ENCODE measurements at regions not wholly inside any gene's neighbourhood (a gene's known extent, or its start where the extent isn't known, plus 50 kb on each side); places are given as distances from the start of the nearest gene placed in this dataset.

DNA sequence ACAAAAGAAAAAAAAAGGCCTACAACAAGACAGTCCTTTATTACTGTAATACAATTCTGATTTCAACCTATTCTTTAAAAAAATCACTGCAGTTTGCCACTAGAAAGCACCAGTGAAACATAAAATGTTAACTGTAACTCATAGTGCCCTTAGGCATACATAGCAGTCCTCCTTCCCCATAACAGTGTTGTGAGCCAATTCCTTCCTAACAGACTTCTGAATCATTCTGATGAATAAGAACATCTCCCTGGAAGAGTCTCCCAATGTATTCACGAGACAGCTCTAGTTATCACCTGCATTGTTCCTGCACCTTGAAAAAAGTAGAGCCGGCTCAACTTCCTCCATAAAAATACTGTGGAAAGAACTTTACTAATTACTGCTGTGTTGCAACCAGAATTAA, 213.6 kb upstream of the FSCB start:
- DNase-seq (no peak), ATAC-seq (ENCODE audit: insufficient read depth, low FRiP score) (no peak)
- peaks cover 0 to 16% (median 8%) of the 10 kb centered on the region in 4 donors for H3K9me3 ChIP-seq (ENCODE audit: control insufficient read depth in 4 of 4, insufficient read depth in 3 of 4, low read length in 3 of 4)
- no peak overlapping the region for H3K27ac ChIP-seq (ENCODE audit: low read depth in 1 of 2, low read length in 1 of 2)
- 85 to 87% methylated on average over 2 of the region's 2 CpGs for WGBS, 2 donors
- H3K9ac ChIP-seq (ENCODE audit: insufficient read depth in 1 of 2, low read length in 2 of 2) = no peak overlapping the region
- TF ChIP-seq, protein P1, sequence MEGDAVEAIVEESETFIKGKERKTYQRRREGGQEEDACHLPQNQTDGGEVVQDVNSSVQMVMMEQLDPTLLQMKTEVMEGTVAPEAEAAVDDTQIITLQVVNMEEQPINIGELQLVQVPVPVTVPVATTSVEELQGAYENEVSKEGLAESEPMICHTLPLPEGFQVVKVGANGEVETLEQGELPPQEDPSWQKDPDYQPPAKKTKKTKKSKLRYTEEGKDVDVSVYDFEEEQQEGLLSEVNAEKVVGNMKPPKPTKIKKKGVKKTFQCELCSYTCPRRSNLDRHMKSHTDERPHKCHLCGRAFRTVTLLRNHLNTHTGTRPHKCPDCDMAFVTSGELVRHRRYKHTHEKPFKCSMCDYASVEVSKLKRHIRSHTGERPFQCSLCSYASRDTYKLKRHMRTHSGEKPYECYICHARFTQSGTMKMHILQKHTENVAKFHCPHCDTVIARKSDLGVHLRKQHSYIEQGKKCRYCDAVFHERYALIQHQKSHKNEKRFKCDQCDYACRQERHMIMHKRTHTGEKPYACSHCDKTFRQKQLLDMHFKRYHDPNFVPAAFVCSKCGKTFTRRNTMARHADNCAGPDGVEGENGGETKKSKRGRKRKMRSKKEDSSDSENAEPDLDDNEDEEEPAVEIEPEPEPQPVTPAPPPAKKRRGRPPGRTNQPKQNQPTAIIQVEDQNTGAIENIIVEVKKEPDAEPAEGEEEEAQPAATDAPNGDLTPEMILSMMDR (IDR thresholded peaks at IDR 0.05; ENCODE audit: control extremely low read depth, extremely low read depth) = no peak
- H3K36me3 ChIP-seq (ENCODE audit: control insufficient read depth in 4 of 4, insufficient read depth in 4 of 4, low read length in 4 of 4) = no peaks in the 10 kb centered on the region
- no peaks in the 10 kb centered on the region for H3K27me3 ChIP-seq (ENCODE audit: control insufficient read depth in 3 of 3, insufficient read depth in 3 of 3, low read length in 2 of 3)
- peaks cover 0 to 6% (median 0%) of the 10 kb centered on the region in 5 donors for H3K4me1 ChIP-seq (ENCODE audit: control insufficient read depth in 5 of 5, insufficient read depth in 5 of 5, low read length in 5 of 5)
- no peak overlapping the region for H3K4me3 ChIP-seq

DNA sequence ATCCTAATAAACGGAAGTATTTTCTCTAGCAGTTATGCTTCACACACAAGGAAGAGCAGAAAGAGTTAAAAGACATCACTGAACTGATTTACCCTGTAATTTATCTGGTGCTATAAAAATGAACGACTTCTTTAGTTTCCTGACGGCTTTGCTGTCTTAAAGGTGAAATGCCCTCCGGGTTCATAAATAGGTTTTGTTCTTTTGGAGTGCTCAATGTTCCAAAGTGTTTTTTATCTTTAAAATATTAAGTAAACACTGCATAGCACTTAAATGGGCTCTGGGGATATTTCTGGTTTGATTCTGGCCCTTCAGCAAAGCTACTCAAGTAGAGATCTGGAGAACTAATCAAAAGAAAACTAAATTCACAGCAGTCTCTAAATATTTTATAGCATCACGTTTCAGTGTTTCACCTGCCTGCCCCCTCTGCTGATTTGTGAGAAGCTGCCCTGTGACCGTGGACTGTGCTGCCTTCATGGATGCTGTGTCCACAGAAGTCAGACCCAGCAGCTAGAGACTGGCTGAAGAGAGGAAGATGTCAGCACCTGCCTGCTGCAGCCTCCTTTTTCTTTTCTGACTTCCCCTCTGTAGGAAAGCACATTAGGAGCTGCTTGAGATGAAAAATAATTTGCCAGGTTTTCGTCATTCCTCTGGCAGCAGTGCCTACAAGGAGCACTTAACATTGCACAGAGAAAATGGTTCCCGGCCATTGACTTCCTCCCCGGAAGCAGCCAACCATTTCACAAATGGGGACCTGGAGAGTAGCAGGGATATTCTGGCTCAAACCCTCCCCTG, 205.1 kb upstream of the FSCB start:
- Histone ChIP-seq H3K4me1 (ENCODE audit: control insufficient read depth in 5 of 5, insufficient read depth in 5 of 5, low read length in 5 of 5) (no peaks in the 10 kb centered on the region), H3K4me3 (no peak overlapping the region), H3K9me3 (ENCODE audit: control insufficient read depth in 4 of 4, insufficient read depth in 3 of 4, low read length in 3 of 4) (peaks cover 0 to 3% (median 0%) of the 10 kb centered on the region in 4 donors), H3K36me3 (ENCODE audit: control insufficient read depth in 4 of 4, insufficient read depth in 4 of 4, low read length in 4 of 4) (no peaks in the 10 kb centered on the region), H3K9ac (ENCODE audit: insufficient read depth in 1 of 2, low read length in 2 of 2) (no peak overlapping the region), H3K27me3 (ENCODE audit: control insufficient read depth in 3 of 3, insufficient read depth in 3 of 3, low read length in 2 of 3) (no peaks in the 10 kb centered on the region), H3K27ac (ENCODE audit: low read depth in 1 of 2, low read length in 1 of 2) (peak overlapping the region in 1 of 2 donors; percentile 58)
- DNase-seq (peak; percentile 44 to 67 (median 59)), ATAC-seq (ENCODE audit: insufficient read depth, low FRiP score) (no peak)
- TF ChIP-seq, protein P1 (IDR thresholded peaks at IDR 0.05; ENCODE audit: control extremely low read depth, extremely low read depth) = no peak
- WGBS, 2 donors = 45 to 66% methylated on average over 9 of the region's 9 CpGs

DNA sequence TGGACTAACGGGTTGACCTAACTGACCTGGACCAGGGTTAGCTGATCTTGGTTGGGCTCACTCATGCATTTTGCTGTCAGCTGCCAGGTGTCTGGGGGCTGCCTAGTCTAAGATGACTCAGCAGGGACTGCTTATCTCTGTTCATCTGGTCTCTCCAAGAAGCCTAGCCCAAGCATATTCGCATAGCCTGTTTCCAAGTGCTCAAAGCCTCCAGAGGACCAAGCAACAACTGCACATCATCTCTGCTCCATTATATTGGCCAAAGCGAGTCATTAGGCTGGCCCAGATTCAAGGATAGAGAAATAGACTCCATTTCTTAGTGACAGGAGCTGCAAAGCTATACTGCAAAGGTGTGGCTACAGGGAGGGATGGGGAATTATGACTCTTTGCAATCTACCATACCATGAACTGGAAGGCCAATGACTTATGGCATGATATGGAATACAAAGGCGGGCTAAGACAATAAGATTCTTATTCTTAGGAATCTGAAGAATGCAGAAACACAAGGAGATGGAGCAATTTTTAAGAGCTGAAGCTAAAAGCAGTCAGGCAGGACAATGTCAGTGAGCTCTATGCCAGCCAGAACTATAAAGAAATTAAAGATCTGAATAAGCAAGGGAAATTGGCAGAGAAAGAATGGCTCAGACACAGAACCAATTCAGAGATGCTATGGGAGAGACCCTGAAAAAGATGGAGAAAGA, 194.6 kb upstream of the FSCB start:
- H3K27me3 ChIP-seq (ENCODE audit: control insufficient read depth in 3 of 3, insufficient read depth in 3 of 3, low read length in 2 of 3) = no peaks in the 10 kb centered on the region
- H3K4me3 ChIP-seq = no peak overlapping the region
- DNase-seq = no peak
- 65 to 75% methylated on average over 4 of the region's 4 CpGs for WGBS, 2 donors
- H3K27ac ChIP-seq (ENCODE audit: low read depth in 1 of 2, low read length in 1 of 2) = no peak overlapping the region
- TF ChIP-seq, protein P1 (IDR thresholded peaks at IDR 0.05; ENCODE audit: control extremely low read depth, extremely low read depth) = no peak
- no peaks in the 10 kb centered on the region for H3K36me3 ChIP-seq (ENCODE audit: control insufficient read depth in 4 of 4, insufficient read depth in 4 of 4, low read length in 4 of 4)
- peaks cover 0 to 8% (median 0%) of the 10 kb centered on the region in 5 donors for H3K4me1 ChIP-seq (ENCODE audit: control insufficient read depth in 5 of 5, insufficient read depth in 5 of 5, low read length in 5 of 5)
- no peak overlapping the region for H3K9ac ChIP-seq (ENCODE audit: insufficient read depth in 1 of 2, low read length in 2 of 2)
- peaks cover 0 to 7% (median 0%) of the 10 kb centered on the region in 4 donors for H3K9me3 ChIP-seq (ENCODE audit: control insufficient read depth in 4 of 4, insufficient read depth in 3 of 4, low read length in 3 of 4)
- ATAC-seq (ENCODE audit: insufficient read depth, low FRiP score) = no peak
